ENCODE measurements at regions not wholly inside any gene's neighbourhood (a gene's known extent, or its start where the extent isn't known, plus 50 kb on each side); places are given as distances from the start of the nearest gene placed in this dataset.

DNA sequence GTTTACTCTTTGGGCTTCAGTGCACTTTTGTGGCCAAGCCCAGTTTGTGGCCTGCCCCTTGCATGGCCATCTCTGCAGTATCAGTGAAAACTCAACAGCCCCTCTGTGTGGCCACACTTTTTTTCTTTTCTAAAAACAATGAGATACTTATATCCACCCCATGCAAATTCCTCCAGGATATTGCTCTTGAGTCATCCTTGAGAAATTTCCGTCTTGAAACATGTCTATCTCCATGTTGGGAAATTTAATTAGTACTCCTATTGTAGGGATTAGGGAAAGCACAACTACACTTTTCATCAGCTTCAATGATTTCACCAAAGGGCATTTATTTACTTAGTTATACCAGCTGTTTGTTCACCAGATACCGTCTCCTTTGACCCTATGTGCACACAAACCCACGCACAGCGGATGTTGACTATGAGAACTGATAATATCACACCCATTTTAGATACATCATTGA is 993.1 kb downstream of the TSN start:
- TF ChIP-seq POLR2A (IDR thresholded peaks at IDR 0.05; ENCODE audit: low read length), result no peak
- TF ChIP-seq GATA1 (IDR thresholded peaks at IDR 0.05; ENCODE audit: low read depth, low read length), result no peak
